Tibial nerve (tissue), 4 donors: ENCODE measurements at regions not wholly inside any gene's neighbourhood (a gene's known extent, or its start where the extent isn't known, plus 50 kb on each side); places are given as distances from the start of the nearest gene placed in this dataset.

Experiments
- DNase-seq, 2 donors: peaks; one replicate each; pipeline ENCODE4 v3.0.0-alpha.2; 2019; ENCODE audit warnings: low spot score in 2 of 2
- H3K27ac ChIP-seq, 4 donors: fragments of 200-600 bp; sonication (generic) in 3 of 4; one replicate each; pipeline ENCODE4 v1.5.1; 2017 to 2019; ENCODE audit warnings: mild to moderate bottlenecking in 1 of 4
- H3K27me3 ChIP-seq, 2 donors: fragments of 200-600 bp; sonication (generic) in 1 of 2; one replicate each; pipeline versions ENCODE4 v1.5.1 to v1.6.0; 2017 to 2019
- H3K36me3 ChIP-seq, 3 donors: fragments of 200-600 bp; sonication (generic); one replicate each; pipeline ENCODE4 v1.5.1; 2018 to 2019
- H3K4me1 ChIP-seq, 4 donors: fragments of 200-600 bp; sonication (generic) in 3 of 4; one replicate each; pipeline ENCODE4 v1.5.1; 2017 to 2019
- H3K4me3 ChIP-seq, 4 donors: fragments of 200-600 bp; sonication (generic) in 3 of 4; one replicate each; pipeline ENCODE4 v1.5.1; 2017 to 2019; ENCODE audit warnings: mild to moderate bottlenecking in 1 of 4, moderate library complexity in 1 of 4
- H3K9me3 ChIP-seq, 4 donors: fragments of 200-600 bp; sonication (generic) in 3 of 4; one replicate each; pipeline ENCODE4 v1.5.1; 2017 to 2019
- CTCF ChIP-seq, 5 experiments: fragments of 200-600 bp in 3 of 5; fragments of 450-650 bp in 2 of 5; sonication (generic) in 3 of 5; IDR thresholded peaks; one replicate each; pipeline ENCODE4 v1.5.1; 2016 to 2019; ENCODE audit warnings: antibody characterized with exemption in 5 of 5, mild to moderate bottlenecking in 3 of 5, moderate library complexity in 2 of 5
- EP300 ChIP-seq, 2 donors: sonication (generic); formaldehyde crosslinking; IDR thresholded peaks; one replicate each; pipeline ENCODE4 v1.6.1; 2017; ENCODE audit warnings: antibody characterized with exemption in 2 of 2, mild to moderate bottlenecking in 1 of 2
- POLR2A ChIP-seq, 2 donors: fragments of 450-650 bp; IDR thresholded peaks; one replicate each; pipeline ENCODE4 v1.6.1; 2017; ENCODE audit warnings: antibody characterized with exemption in 2 of 2, mild to moderate bottlenecking in 2 of 2, moderate library complexity in 2 of 2
- WGBS, 2 donors: methylation state at CpG; one replicate each; pipeline ENCODE4 v1.1.5; 2018; 5-methylcytosine and 5-hydroxymethylcytosine counted together

- no peak for DNase-seq
- WGBS, 2 donors, result 50 to 71% methylated on average over 1 of the region's 1 CpG
- Histone ChIP-seq H3K9me3 (no peaks in the 10 kb centered on the region), H3K4me1 (no peaks in the 10 kb centered on the region), H3K27me3 (no peaks in the 10 kb centered on the region), H3K4me3 (no peak overlapping the region), H3K36me3 (no peaks in the 10 kb centered on the region), H3K27ac (no peak overlapping the region)
- TF ChIP-seq CTCF (IDR thresholded peaks at IDR 0.05) (no peak), EP300 (IDR thresholded peaks at IDR 0.05) (no peak), POLR2A (IDR thresholded peaks at IDR 0.05) (no peak)
Observed at GRCh38 chr3:163523375-163523774, 1554.9 kb downstream of the SI start.

DNA sequence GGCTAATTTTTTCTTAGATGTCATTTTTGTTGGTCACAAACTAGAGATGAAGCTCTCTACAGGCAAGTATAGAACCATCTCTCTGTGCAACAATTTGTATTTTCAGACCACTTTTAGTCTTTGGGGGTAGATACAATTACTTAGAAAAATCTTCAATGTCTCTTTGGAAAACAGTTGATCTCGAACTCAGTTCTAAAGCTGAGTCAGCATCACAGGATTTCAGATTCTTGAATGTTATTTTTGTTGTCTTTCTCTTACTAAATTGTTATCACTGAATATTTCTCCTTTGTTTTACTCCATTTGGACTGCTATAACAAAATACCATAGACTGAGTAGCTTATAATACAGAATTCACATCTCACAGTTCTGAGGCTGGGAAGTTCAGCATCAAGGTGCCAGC lies 1557.0 kb downstream of the SI start:
- Histone ChIP-seq H3K4me3 (no peak overlapping the region), H3K27ac (no peak overlapping the region), H3K4me1 (no peaks in the 10 kb centered on the region), H3K9me3 (no peaks in the 10 kb centered on the region), H3K27me3 (no peaks in the 10 kb centered on the region), H3K36me3 (no peaks in the 10 kb centered on the region)
- TF ChIP-seq EP300 (IDR thresholded peaks at IDR 0.05), result no peak
- no peak for TF ChIP-seq POLR2A (IDR thresholded peaks at IDR 0.05)
- TF ChIP-seq CTCF (IDR thresholded peaks at IDR 0.05), result no peak
- WGBS, 2 donors, result 71 to 84% methylated on average over 1 of the region's 1 CpG
- DNase-seq, result no peak

DNA sequence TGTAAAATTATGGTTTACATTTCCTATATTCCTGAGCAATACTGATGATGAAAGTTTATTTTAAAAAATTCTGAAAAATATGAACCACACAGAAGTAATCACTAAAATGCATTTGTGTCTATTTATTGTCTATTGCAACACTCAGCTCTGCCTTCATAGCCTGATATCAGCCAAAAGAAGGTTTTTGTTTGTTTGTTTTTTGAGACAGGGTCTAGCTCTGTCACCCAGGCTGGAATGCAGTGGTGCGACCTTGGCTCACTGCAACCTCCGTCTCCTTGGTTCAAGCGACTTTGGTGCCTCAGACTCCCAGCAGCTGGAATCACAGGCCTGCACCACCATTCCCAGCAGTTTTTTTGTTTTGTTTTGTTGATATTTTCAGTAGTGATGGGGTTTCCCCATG lies 1560.2 kb downstream of the SI start:
- no peaks in the 10 kb centered on the region for H3K27me3 ChIP-seq
- no peak overlapping the region for H3K27ac ChIP-seq
- DNase-seq, result no peak
- no peaks in the 10 kb centered on the region for H3K36me3 ChIP-seq
- H3K9me3 ChIP-seq, result no peaks in the 10 kb centered on the region
- 85 to 94% methylated on average over 3 of the region's 3 CpGs for WGBS, 2 donors
- H3K4me3 ChIP-seq, result no peak overlapping the region
- no peaks in the 10 kb centered on the region for H3K4me1 ChIP-seq
- TF ChIP-seq EP300 (IDR thresholded peaks at IDR 0.05), result no peak
- no peak for TF ChIP-seq CTCF (IDR thresholded peaks at IDR 0.05)
- no peak for TF ChIP-seq POLR2A (IDR thresholded peaks at IDR 0.05)

DNA sequence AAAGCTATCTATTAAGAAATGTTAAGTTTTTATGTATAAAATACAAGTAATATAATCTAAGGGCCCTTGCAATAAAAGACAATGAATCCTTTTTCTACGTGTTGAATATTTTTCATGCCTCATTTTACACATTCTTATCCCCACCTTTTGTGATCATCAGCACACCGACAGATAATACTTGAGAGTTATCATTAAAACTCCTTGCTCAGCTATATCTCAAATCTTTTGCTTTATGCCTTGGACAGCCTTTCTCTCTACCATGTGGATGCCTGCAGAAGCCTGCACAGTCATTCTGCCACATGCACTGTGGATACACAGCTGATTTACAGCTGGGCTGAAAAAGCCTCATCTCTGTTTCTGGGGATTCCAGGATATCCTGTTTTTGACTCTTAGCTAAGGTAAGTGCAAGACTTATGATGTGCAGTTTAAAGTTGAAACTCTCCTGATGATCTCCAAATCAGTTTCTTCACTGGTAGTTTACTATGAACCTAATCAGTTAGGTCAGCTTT lies 1565.1 kb downstream of the SI start:
- 39% methylated on average over 2 of the region's 2 CpGs for WGBS, 2 donors
- DNase-seq, result no peak
- TF ChIP-seq POLR2A (IDR thresholded peaks at IDR 0.05) (no peak), CTCF (IDR thresholded peaks at IDR 0.05) (no peak), EP300 (IDR thresholded peaks at IDR 0.05) (no peak)
- Histone ChIP-seq H3K27ac (no peak overlapping the region), H3K36me3 (no peaks in the 10 kb centered on the region), H3K4me1 (no peaks in the 10 kb centered on the region), H3K4me3 (no peak overlapping the region), H3K27me3 (no peaks in the 10 kb centered on the region), H3K9me3 (no peaks in the 10 kb centered on the region)

GRCh38 chr3:163508206-163508605 lies 1570.1 kb downstream of the SI start:
- WGBS, 2 donors, result 54 to 55% methylated on average over 2 of the region's 2 CpGs
- no peaks in the 10 kb centered on the region for H3K9me3 ChIP-seq
- H3K27me3 ChIP-seq, result no peaks in the 10 kb centered on the region
- H3K4me3 ChIP-seq, result no peak overlapping the region
- H3K4me1 ChIP-seq, result no peaks in the 10 kb centered on the region
- no peaks in the 10 kb centered on the region for H3K36me3 ChIP-seq
- TF ChIP-seq POLR2A (IDR thresholded peaks at IDR 0.05), result no peak
- no peak for TF ChIP-seq EP300 (IDR thresholded peaks at IDR 0.05)
- TF ChIP-seq CTCF (IDR thresholded peaks at IDR 0.05), result no peak
- DNase-seq, result no peak
- H3K27ac ChIP-seq, result no peak overlapping the region
